H1 (cell line): ENCODE measurements at regions not wholly inside any gene's neighbourhood (a gene's known extent, or its start where the extent isn't known, plus 50 kb on each side); places are given as distances from the start of the nearest gene placed in this dataset.

Experiments
- CTCF ChIA-PET: fragments of 300-600 bp; sonication (Branson Sonifier 250); formaldehyde crosslinking; loops from one replicate; lab custom pipeline; 2021; ENCODE audit not compliant: partially characterized antibody; lab: Charles Lee
- POLR2A ChIA-PET: fragments of 300-600 bp; sonication (Branson Sonifier 250); formaldehyde crosslinking; loops from one replicate; lab custom pipeline; 2021; ENCODE audit warnings: inconsistent platforms; ENCODE audit not compliant: partially characterized antibody; lab: Charles Lee
- DNase-seq, 2 experiments: peaks; one replicate each; pipeline versions ENCODE4 v3.0.0 to v3.0.0-alpha.2; 2010 to 2022; ENCODE audit warnings: low spot score in 2 of 2, low read depth in 1 of 2, mixed read lengths in 1 of 2
- FAIRE-seq: peaks from 2 replicates; lab custom pipeline; 2011; peaks lifted over from hg19 to GRCh38; lab: Jason Lieb, UNC
- H2AFZ ChIP-seq: 2 replicates; pipeline ENCODE4 v1.8.1; 2012; ENCODE audit warnings: low read length, inconsistent platforms
- H2AK5ac ChIP-seq: 2 replicates; pipeline ENCODE4 v1.6.1; 2013; ENCODE audit warnings: low read depth, low read length
- H2BK120ac ChIP-seq: replicated peaks from 2 replicates; pipeline ENCODE3; 2013; ENCODE audit warnings: low read depth, low read length, inconsistent platforms
- H2BK12ac ChIP-seq: 2 replicates; pipeline ENCODE4 v1.6.1; 2013; ENCODE audit warnings: low read depth, low read length
- H2BK15ac ChIP-seq: 2 replicates; pipeline ENCODE4 v1.6.1; 2013; ENCODE audit warnings: low read length
- H2BK20ac ChIP-seq: 2 replicates; pipeline ENCODE4 v1.6.1; 2013; ENCODE audit warnings: low read length
- H2BK5ac ChIP-seq: 2 replicates; pipeline ENCODE4 v1.6.1; 2013; ENCODE audit warnings: low read depth, low read length
- H3K14ac ChIP-seq: 2 replicates; pipeline ENCODE4 v1.6.1; 2013; ENCODE audit warnings: inconsistent platforms; ENCODE audit not compliant: insufficient read length
- H3K18ac ChIP-seq: 2 replicates; pipeline ENCODE4 v1.6.1; 2013; ENCODE audit warnings: low read length; ENCODE audit errors: extremely low read depth
- H3K23ac ChIP-seq: 2 replicates; pipeline ENCODE4 v1.6.1; 2013; ENCODE audit warnings: inconsistent platforms; ENCODE audit not compliant: insufficient read length
- H3K23me2 ChIP-seq: 2 replicates; pipeline ENCODE4 v1.6.1; 2013; ENCODE audit warnings: low read depth, low read length
- H3K27ac ChIP-seq: 2 replicates; pipeline ENCODE4 v1.6.1; 2011; ENCODE audit warnings: low read depth, low read length, inconsistent platforms
- H3K27me3 ChIP-seq, 4 experiments: replicated peaks in 1 of 4; 1 replicate in 1 of 4; 2 replicates in 3 of 4; pipeline versions ENCODE4 v1.6.1 to v1.8.1; 2011 to 2013; ENCODE audit warnings: low read length in 3 of 4, mild to moderate bottlenecking in 3 of 4, inconsistent platforms in 2 of 4, mixed read lengths in 2 of 4, moderate library complexity in 1 of 4; ENCODE audit not compliant: control insufficient read depth in 3 of 4, insufficient read depth in 3 of 4; ENCODE audit errors: extremely low read depth in 1 of 4
- H3K36me3 ChIP-seq, 4 experiments: 2 replicates each; pipeline versions ENCODE4 v1.6.1 to v1.8.1; 2011 to 2013; ENCODE audit warnings: mild to moderate bottlenecking in 4 of 4, low read length in 3 of 4, moderate library complexity in 2 of 4, control low read depth in 1 of 4, inconsistent platforms in 1 of 4; ENCODE audit not compliant: insufficient read depth in 4 of 4, control insufficient read depth in 2 of 4
- H3K4ac ChIP-seq: replicated peaks from 2 replicates; pipeline ENCODE3; 2013; ENCODE audit warnings: low read length, low read depth, mixed read lengths, inconsistent platforms; ENCODE audit not compliant: insufficient read length
- H3K4me1 ChIP-seq, 4 experiments: replicated peaks in 1 of 4; 1 replicate in 1 of 4; 2 replicates in 3 of 4; pipeline versions ENCODE4 v1.6.1 to v1.8.1; 2011 to 2013; ENCODE audit warnings: low read length in 3 of 4, inconsistent platforms in 2 of 4, mixed read lengths in 1 of 4; ENCODE audit not compliant: insufficient read depth in 4 of 4, control insufficient read depth in 3 of 4
- H3K4me2 ChIP-seq, 2 experiments: 2 replicates each; pipeline versions ENCODE4 v1.6.1 to v1.8.1; 2011 to 2013; ENCODE audit warnings: low read depth in 2 of 2, low read length in 2 of 2, control low read depth in 1 of 2, inconsistent platforms in 1 of 2, mild to moderate bottlenecking in 1 of 2; ENCODE audit not compliant: insufficient read depth in 1 of 2
- H3K4me3 ChIP-seq, 4 experiments: fragments of 200-600, 300-600 bp in 1 of 4; sonication (generic), shearing (Covaris generic), sonication (Bioruptor Twin) in 1 of 4; 2 replicates each; pipeline versions ENCODE4 v1.5.1 to v1.8.1; 2011 to 2016; ENCODE audit warnings: low read length in 4 of 4, low read depth in 3 of 4, control low read depth in 2 of 4, inconsistent platforms in 2 of 4, mild to moderate bottlenecking in 2 of 4, mixed read lengths in 1 of 4, moderate library complexity in 1 of 4; ENCODE audit not compliant: insufficient read depth in 2 of 4; ENCODE audit errors: extremely low read depth in 1 of 4
- H3K56ac ChIP-seq: replicated peaks from 2 replicates; pipeline ENCODE3; 2013; ENCODE audit warnings: low read depth, mild to moderate bottlenecking, mixed read lengths, low read length, inconsistent platforms; ENCODE audit not compliant: insufficient read length
- H3K79me1 ChIP-seq: 2 replicates; pipeline ENCODE4 v1.6.1; 2013; ENCODE audit warnings: low read depth, low read length, control low read depth
- H3K79me2 ChIP-seq, 2 experiments: 2 replicates each; pipeline versions ENCODE4 v1.6.1 to v1.8.1; 2012 to 2013; ENCODE audit warnings: low read length in 2 of 2, mild to moderate bottlenecking in 2 of 2, inconsistent platforms in 1 of 2; ENCODE audit not compliant: insufficient read depth in 2 of 2, control insufficient read depth in 1 of 2
- H3K9ac ChIP-seq, 4 experiments: replicated peaks in 1 of 4; 1 replicate in 1 of 4; 2 replicates in 3 of 4; pipeline versions ENCODE4 v1.6.1 to v1.8.1; 2011 to 2013; ENCODE audit warnings: low read depth in 3 of 4, low read length in 3 of 4, control low read depth in 2 of 4, mild to moderate bottlenecking in 2 of 4, moderate library complexity in 2 of 4, inconsistent platforms in 1 of 4; ENCODE audit errors: extremely low read depth in 1 of 4
- H3K9me3 ChIP-seq, 2 experiments: 2 replicates each; pipeline versions ENCODE4 v1.6.1 to v1.8.1; 2012 to 2013; ENCODE audit warnings: mild to moderate bottlenecking in 2 of 2, moderate library complexity in 2 of 2, control low read depth in 1 of 2, inconsistent platforms in 1 of 2, low read depth in 1 of 2, low read length in 1 of 2, mixed read lengths in 1 of 2; ENCODE audit not compliant: insufficient read depth in 2 of 2
- H4K20me1 ChIP-seq, 2 experiments: replicated peaks in 1 of 2; 2 replicates each; pipeline versions ENCODE3 to v1.8.1; 2011 to 2013; ENCODE audit warnings: inconsistent platforms in 2 of 2, low read length in 2 of 2, mild to moderate bottlenecking in 1 of 2; ENCODE audit not compliant: insufficient read depth in 2 of 2, control insufficient read depth in 1 of 2
- H4K5ac ChIP-seq: 2 replicates; pipeline ENCODE4 v1.6.1; 2013; ENCODE audit warnings: low read length, low read depth, mixed read lengths, inconsistent platforms; ENCODE audit not compliant: insufficient read length
- H4K8ac ChIP-seq: 2 replicates; pipeline ENCODE4 v1.8.0; 2013; ENCODE audit warnings: mild to moderate bottlenecking, moderate library complexity, low read length, inconsistent platforms; ENCODE audit not compliant: insufficient read depth; ENCODE audit errors: extremely low read depth
- H4K91ac ChIP-seq: replicated peaks from 2 replicates; pipeline ENCODE3; 2013; ENCODE audit warnings: low read length, mixed read lengths, inconsistent platforms; ENCODE audit not compliant: insufficient read length
- CBX5 ChIP-seq: fragments of 300-800, 300-1000 bp; sonication (generic); IDR thresholded peaks from 2 replicates; pipeline ENCODE4 v1.7.1; 2016; ENCODE audit warnings: antibody characterized with exemption, low read length, low read depth
- EZH2 ChIP-seq: fragments of 200-600 bp; sonication (generic); IDR thresholded peaks from 2 replicates; pipeline ENCODE4 v1.7.1; 2012; ENCODE audit warnings: low read depth, mild to moderate bottlenecking, moderate library complexity, low read length, inconsistent platforms; ENCODE audit not compliant: severe bottlenecking
- HDAC2 ChIP-seq, 2 experiments: fragments of 300-600 bp in 1 of 2; sonication (generic) in 1 of 2; IDR thresholded peaks; 2 replicates each; pipeline ENCODE4 v1.6.1; 2011 to 2012; ENCODE audit warnings: low read depth in 2 of 2, low read length in 2 of 2, mild to moderate bottlenecking in 2 of 2, moderate library complexity in 2 of 2, borderline replicate concordance in 1 of 2, inconsistent platforms in 1 of 2
- KDM5A ChIP-seq: fragments of 200-600 bp; IDR thresholded peaks from 2 replicates; pipeline ENCODE4 v1.7.1; 2012; ENCODE audit warnings: mild to moderate bottlenecking, low read length, inconsistent platforms, mixed read lengths
- POLR2AphosphoS5 ChIP-seq: IDR thresholded peaks from 2 replicates; pipeline ENCODE4 v1.6.1; 2011; ENCODE audit warnings: low read depth, low read length
- RFX5 ChIP-seq: IDR thresholded peaks from 2 replicates; pipeline ENCODE4 v1.6.1; 2011; ENCODE audit warnings: low read depth, low read length, improper control_type of control experiment, borderline replicate concordance
- RXRA ChIP-seq: IDR thresholded peaks from 2 replicates; pipeline ENCODE4 v1.6.1; 2011; ENCODE audit warnings: low read depth, mild to moderate bottlenecking, low read length, moderate library complexity; ENCODE audit not compliant: insufficient read depth
- SP2 ChIP-seq: IDR thresholded peaks from 2 replicates; pipeline ENCODE4 v1.6.1; 2012; ENCODE audit warnings: mild to moderate bottlenecking, low read length, inconsistent platforms
- TBP ChIP-seq: IDR thresholded peaks from 2 replicates; pipeline ENCODE4 v1.6.1; 2011; ENCODE audit warnings: low read depth, low read length, improper control_type of control experiment
- WGBS, 2 experiments: shearing (Covaris generic) in 1 of 2; methylation state at CpG; one replicate each; pipeline versions ENCODE4 v1.1.6 to v1.1.7; 2013 to 2015; ENCODE audit warnings: low lambda C conversion rate in 2 of 2, mixed read lengths in 2 of 2, inconsistent platforms in 1 of 2, low coverage in 1 of 2, missing lambda C conversion rate in 1 of 2; ENCODE audit not compliant: insufficient replicate concordance in 2 of 2, insufficient coverage in 1 of 2, insufficient read length in 1 of 2; ENCODE audit errors: extremely low coverage in 1 of 2, missing lambda C conversion rate in 1 of 2; 5-methylcytosine and 5-hydroxymethylcytosine counted together
- TF ChIP-seq, protein P1 (sequence below), 3 experiments: IDR thresholded peaks; 1 replicate in 2 of 3; 2 replicates in 1 of 3; pipeline versions ENCODE4 v1.5.1 to v1.6.1; 2011; ENCODE audit warnings: low read length in 3 of 3, mild to moderate bottlenecking in 3 of 3, inconsistent platforms in 2 of 3, low read depth in 1 of 3, moderate library complexity in 1 of 3; ENCODE audit not compliant: insufficient read depth in 1 of 3; ENCODE audit errors: control extremely low read depth in 1 of 3

DNA sequence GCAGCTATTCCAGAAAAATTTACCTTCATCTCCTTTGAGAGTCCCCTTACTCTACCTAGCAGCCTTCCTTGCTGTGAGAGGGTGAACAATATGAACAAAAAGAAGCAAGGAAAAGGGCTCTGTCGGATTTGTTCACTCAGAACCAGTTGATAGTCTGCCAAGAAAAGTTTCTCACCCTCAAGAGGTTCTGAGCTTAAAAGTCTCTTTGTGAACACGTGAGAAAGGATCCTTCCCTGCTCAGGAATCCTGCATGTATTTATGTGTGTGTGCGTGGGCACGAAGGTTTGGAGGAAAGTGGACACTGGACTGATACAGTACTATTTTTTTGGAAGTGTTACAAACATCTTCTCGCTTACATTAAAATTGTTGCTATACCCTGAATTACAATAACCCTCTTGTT, 178.6 kb upstream of the JADE1 start:
- FAIRE-seq = no peak
- H4K20me1 ChIP-seq = no peaks in the 10 kb centered on the region
- H3K23me2 ChIP-seq = no peaks in the 10 kb centered on the region
- H3K4ac ChIP-seq = no peak overlapping the region
- peaks cover 0 to 5% (median 2%) of the 10 kb centered on the region in 4 experiments; a peak in 5 of 7 replicates for H3K4me1 ChIP-seq
- H3K14ac ChIP-seq = no peak overlapping the region
- H3K4me3 ChIP-seq = no peak overlapping the region
- ChIA-PET CTCF (no interaction called here), POLR2A (no interaction called here)
- no peak overlapping the region for H2BK5ac ChIP-seq
- peak in 1 of 2 experiments; percentile 24 for DNase-seq
- H3K23ac ChIP-seq = no peak overlapping the region
- no peaks in the 10 kb centered on the region for H3K79me2 ChIP-seq
- H2AK5ac ChIP-seq = no peak overlapping the region
- no peaks in the 10 kb centered on the region for H3K79me1 ChIP-seq
- WGBS, 2 experiments = 86% methylated on average over 5 of the region's 5 CpGs; no CpG with 5 or more reads in 1 of the 2 experiments
- H2AFZ ChIP-seq = peak overlapping the region; percentile 78; the same call in 1 of the 2 replicates
- H2BK12ac ChIP-seq = no peak overlapping the region
- H4K5ac ChIP-seq = no peak overlapping the region
- H3K27ac ChIP-seq = no peak overlapping the region
- H3K56ac ChIP-seq = no peak overlapping the region
- peak overlapping the region; percentile 12 for H2BK120ac ChIP-seq
- H3K36me3 ChIP-seq = no peaks in the 10 kb centered on the region
- H3K9ac ChIP-seq = no peak overlapping the region
- H3K18ac ChIP-seq = no peak overlapping the region
- H4K91ac ChIP-seq = no peak overlapping the region
- H4K8ac ChIP-seq = no peak overlapping the region
- no peaks in the 10 kb centered on the region for H3K27me3 ChIP-seq
- no peaks in the 10 kb centered on the region; a peak in 1 of 4 replicates for H3K9me3 ChIP-seq
- no peak overlapping the region for H3K4me2 ChIP-seq
- TF ChIP-seq TBP (no peak), POLR2AphosphoS5 (no peak), CBX5 (no peak), RXRA (no peak), RFX5 (no peak), EZH2 (no peak), KDM5A (no peak), SP2 (no peak), HDAC2 (IDR thresholded peaks at IDR 0.05; ENCODE audit: borderline replicate concordance in 1 of 2, low read depth in 2 of 2, low read length in 2 of 2) (no peak)
- TF ChIP-seq, protein P1, sequence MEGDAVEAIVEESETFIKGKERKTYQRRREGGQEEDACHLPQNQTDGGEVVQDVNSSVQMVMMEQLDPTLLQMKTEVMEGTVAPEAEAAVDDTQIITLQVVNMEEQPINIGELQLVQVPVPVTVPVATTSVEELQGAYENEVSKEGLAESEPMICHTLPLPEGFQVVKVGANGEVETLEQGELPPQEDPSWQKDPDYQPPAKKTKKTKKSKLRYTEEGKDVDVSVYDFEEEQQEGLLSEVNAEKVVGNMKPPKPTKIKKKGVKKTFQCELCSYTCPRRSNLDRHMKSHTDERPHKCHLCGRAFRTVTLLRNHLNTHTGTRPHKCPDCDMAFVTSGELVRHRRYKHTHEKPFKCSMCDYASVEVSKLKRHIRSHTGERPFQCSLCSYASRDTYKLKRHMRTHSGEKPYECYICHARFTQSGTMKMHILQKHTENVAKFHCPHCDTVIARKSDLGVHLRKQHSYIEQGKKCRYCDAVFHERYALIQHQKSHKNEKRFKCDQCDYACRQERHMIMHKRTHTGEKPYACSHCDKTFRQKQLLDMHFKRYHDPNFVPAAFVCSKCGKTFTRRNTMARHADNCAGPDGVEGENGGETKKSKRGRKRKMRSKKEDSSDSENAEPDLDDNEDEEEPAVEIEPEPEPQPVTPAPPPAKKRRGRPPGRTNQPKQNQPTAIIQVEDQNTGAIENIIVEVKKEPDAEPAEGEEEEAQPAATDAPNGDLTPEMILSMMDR (IDR thresholded peaks at IDR 0.05; ENCODE audit: control extremely low read depth in 1 of 3, insufficient read depth in 1 of 3, low read depth in 1 of 3, low read length in 3 of 3) = no peak
- H2BK15ac ChIP-seq = no peak overlapping the region
- 0 out of 2 replicates have a peak overlapping the region, but pooled peaks have one; percentile 73 for H2BK20ac ChIP-seq
